GM19372 (cell line): ENCODE measurements at regions not wholly inside any gene's neighbourhood (a gene's known extent, or its start where the extent isn't known, plus 50 kb on each side); places are given as distances from the start of the nearest gene placed in this dataset.

Source experiments
- ATAC-seq: cut with Tn5 transposase; IDR thresholded peaks from one replicate; pipeline ENCODE4 v1.9.1; 2021; ENCODE audit warnings: mild to moderate bottlenecking, low read depth, moderate library complexity; ENCODE audit not compliant: unreplicated experiment

DNA sequence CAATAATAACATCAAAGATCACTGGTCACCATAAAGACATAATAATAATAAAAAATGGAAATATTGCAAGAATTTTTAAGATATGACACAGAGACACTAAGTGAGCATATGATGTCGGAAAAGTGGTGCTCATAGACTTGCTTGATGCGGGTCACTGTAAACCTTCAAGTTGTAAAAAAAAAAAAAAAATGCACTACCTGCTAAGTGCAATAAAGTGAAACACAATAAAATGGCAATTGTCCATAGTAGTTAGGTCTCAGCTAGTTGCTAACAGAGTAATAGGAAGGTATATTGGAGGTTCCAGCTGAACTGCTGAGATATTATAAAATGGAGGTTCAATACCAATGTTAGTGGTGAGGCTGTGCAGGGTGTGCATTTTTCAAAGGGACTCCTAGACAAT lies 146.6 kb upstream of the MRPS22 start:
- ATAC-seq = no peak

DNA sequence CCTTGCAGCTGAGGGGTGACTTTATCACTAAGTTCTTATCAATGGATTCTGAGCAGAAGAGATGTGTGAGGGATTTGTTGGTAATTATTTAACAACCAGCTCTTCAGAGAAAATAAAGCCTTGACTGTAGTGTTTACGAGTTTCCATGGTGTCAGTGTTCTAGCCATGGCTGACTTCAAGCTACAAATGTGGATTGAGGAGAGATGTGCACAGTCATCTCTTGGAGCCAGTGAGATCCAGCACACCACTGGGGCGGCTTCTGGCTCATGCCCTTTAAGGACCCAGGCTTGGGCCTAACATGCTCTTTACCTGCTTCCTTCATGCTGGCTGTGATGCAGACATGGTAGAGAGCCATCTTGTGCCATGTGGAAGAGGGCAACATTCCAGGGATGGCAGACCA lies 145.6 kb upstream of the MRPS22 start:
- ATAC-seq = no peak

DNA sequence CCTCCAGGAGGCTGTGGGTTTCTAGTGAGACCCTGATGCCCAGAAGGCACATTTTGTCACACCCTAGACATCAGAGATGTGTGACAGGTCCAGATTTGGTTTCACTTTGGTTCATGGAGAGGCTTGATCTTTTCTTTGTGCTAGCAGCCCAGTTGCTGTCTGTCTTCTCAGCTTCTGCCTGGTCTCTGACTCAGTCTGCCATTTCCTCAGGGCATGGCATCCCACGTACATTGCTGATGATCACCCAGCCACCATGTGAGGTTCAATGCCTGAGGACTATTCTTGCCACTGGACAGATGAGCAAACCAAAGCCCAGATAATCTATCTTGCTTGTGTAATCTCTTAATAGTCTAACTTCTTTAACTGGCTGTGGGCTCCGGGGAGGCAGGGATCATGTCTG lies 144.9 kb upstream of the MRPS22 start:
- no peak for ATAC-seq

DNA sequence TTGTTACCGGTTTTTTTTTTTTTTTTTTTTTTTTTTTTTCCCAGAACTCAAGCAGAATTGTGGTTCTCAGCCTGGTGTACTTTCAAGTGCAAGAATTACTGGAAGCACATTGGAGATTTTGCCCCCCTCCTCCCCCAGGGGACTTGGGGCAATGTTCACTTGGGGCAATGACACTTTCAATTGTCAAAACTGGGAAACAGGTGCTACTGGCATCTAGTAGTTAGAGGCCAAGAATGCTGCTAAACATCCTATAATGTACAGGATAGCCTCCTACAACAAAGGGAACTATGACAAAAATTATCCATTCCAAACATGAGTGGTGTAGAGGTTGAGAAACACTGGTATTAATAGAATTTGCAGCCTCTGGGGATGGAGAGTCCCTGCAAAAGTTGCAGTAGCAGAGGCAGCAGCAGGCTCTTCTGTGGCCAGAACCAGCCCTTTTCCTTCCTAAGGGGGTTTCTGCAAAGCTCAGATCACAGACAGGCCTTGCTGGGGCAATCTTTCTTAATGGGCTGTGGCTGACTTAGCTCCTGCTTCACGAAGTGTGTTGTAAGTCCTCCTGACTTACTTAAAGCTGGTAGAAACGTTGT lies 144.3 kb upstream of the MRPS22 start:
- ATAC-seq = no peak

DNA sequence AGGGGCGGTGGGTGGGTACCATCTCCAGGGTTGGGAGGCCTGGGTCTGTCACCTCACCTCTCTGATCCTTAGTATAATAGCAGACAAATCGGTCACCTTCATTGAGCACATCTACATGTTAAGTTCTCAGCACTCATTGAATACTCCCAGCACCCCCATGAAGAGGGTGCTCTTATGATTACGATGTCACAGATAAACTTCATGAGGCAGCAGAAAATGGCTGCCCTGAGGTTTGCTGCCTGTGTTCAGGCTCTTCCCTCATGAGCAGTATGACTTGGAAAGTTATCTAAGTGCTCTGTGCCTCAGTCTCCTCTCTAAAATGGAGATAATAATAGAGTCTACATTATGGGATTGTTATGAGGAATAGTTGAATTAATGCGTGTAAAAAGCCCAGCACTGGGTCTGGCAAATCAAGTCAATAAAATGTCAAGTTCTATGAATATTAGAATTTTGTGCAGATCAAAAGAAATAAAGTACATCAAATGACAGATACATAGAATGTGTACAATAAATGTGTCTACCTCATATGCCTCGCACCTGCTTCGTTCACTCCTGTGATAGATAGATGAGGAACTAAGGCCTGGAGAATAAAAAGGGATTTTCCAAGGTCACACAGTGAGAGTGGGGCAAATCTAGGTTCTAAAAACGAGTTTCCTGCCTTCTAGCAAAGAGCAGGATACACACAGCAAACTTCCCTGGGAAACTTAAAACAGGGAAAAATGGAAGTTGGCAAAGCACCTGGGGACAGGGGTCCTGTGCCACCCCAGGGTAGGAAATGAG lies 142.2 kb upstream of the MRPS22 start:
- ATAC-seq = no peak

DNA sequence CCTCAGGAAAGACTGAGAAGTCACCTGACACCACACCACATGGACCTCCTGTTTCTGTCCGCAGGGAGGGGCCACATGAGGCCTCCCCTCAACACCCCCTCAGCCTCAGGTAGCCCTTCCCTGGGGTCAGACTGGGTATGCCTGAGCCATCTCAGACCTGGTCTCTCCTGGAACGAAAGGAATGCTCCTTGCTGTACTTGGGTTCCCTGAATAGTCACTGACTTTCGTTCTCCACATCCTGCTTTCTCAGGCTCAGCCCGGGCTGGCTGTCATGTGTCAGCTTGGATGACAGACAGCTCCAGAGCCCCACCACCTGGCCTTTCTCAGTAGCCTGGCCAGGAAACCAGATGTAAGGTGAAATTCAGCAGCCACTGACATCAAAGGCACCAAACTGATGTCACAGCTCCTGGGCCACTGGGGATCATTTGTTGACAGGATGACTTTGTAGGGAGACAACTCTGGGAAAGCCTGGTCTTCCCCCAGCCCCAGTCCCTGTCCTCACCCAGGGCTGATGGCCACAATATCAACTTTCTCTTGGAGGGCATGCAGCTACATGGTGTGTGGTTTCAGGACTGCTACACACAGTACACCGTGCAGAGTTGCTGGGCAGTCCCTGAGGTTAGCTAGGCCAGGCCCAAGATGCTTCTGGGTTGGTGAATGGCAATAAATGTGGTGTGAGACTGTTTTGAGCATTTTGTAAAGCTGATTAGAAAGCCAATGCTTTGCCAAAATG lies 141.4 kb upstream of the MRPS22 start:
- ATAC-seq = peak; percentile 66

DNA sequence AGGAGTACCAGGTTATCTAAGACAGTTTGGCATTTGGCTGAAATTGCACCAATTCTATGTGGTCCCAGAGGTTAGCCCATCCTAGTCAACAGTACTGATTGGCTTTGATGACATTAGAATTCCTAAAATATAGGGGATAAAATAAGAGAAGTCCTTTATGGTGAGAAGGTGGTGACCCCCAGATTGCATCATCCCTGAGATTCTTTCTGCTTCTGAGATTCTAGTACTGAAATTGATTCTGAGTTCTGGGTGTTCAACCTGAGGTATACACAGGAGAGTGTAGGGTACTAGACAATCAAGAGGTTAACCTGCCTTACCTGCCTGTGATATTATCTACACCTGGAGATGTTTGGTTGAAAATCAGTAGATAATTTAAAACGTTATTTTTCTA lies 140.9 kb upstream of the MRPS22 start:
- no peak for ATAC-seq

DNA sequence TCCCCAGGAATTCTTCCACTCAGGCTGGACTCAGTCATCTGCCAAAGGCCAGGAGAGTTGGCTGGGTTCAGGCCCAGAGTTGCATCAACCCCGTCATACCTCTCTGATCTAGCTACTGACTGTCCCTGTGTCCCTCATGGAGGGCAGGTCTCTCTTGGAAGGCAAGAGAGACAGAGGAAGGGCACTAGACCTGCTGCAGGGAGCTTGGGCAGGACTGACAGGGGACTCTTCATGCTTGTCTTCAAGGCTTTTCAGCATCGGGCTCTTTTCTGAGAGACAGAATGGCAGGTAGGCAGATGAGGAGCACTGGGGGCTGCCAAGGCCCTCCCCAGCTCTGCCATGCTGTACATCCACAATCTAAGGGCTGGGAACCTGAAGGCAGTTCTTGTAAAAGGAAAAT lies 140.1 kb upstream of the MRPS22 start:
- ATAC-seq = no peak

DNA sequence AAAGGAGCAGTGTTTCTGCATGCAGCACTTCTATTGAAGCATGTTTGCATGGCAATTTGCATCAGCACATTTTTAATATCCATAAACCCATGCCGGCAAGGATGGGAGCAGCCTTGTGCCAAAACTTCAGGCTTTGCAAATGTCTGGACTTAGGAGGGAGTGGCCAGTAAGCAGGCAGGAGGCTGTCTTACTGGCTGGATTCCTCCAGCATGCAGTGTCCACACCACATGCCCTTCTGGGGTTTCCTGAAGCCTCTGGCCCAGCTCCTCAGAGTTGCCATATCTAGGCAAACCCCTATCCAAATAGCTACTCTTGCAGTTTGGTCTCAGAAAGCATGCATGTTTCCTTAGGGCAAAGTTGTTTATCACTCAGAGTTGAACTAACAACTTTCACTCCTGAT lies 139.1 kb upstream of the MRPS22 start:
- no peak for ATAC-seq

DNA sequence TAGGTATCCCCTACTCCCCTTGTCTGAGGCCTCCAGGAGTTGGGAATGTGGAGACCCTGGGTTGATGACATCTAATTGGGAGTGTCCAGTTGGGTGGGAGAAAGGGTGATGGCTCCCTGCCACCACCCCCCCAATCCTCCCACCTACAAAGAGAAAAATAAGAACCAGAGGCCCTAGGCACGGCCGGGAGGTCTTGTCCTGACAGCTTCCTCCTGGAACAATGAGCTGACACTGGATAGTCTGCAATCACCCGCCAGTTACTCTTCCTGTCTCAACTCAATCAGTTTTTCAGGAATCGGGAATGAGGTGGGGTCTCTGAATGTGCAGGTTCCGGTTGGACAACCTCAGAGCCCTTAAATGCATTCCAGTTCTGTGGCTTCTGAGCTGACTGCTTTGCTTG lies 129.9 kb upstream of the MRPS22 start:
- no peak for ATAC-seq

DNA sequence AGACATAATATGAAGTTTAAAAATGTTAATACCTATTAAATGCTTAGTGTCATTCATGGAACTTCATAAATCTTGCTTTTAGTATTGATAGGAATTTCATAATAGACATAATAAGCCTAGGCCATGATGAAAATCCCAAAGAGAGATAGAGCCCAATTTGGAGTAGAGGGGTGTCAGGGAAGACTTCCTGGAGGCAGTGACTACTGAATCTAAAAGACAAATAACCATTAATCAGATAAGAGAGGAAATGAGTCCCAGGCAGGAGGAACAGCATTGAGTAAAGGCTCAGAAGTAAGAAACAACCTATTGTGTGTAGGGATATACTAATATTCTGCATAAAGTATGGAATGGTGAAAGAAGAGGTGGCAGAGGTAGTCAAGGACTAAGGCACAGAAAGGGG lies 126.9 kb upstream of the MRPS22 start:
- ATAC-seq = no peak

DNA sequence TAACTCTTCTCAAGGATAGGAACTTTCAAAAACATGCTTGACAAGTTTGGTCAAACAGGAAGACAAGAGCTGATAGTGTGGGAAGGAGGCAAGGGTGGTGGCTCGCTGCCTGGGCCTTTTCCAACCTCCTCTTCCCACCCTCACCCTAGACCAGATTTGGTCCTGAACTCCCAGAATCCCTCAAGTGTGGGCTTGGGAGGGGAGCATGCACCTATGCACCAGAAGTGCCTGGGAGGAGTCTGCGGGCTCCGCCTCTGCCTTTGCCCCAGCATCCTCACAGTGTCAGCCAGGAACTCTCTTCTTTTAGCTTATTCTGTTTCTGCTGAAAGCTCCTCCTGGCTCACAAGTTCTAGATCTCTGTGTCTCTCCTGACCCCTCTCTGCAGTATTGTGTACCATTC lies 126.2 kb upstream of the MRPS22 start:
- ATAC-seq = no peak

DNA sequence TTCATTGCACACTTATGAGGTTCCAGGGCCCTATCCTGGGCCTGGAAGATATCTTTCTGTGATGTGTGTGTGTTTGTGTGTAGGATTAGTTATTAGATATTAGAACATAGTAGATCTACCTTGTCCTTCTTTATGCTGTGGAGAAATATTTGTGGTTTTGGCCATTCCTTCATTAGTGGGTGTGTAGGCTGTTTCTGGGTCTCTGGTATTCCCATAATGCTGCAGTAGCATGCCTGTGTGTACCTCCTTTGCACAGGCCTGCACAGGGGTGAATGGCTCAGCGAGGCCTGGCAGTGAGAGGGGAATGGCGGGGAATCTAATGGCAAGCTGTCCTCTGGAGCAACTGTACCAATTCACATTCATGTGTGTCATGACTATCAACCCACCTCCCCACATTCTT lies 125.8 kb upstream of the MRPS22 start:
- ATAC-seq = no peak

DNA sequence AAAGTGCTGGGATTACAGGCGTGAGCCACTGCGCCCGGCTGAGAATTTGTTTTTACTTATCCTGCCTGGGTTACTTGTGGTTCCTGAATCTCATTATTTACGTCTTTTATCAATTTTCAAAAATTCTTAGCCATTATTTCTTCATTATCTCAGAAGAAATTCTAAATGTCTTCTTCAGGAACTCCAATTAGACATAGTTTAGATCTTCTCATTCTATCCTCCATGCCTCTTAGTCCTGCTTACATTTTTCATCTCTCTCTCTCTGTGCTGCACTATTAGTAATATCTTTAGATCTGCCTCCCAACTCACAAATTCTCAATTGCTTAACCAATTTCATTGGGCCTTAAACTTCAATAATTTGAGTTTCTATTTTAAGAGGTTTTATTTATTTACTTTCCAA lies 124.4 kb upstream of the MRPS22 start:
- no peak for ATAC-seq

DNA sequence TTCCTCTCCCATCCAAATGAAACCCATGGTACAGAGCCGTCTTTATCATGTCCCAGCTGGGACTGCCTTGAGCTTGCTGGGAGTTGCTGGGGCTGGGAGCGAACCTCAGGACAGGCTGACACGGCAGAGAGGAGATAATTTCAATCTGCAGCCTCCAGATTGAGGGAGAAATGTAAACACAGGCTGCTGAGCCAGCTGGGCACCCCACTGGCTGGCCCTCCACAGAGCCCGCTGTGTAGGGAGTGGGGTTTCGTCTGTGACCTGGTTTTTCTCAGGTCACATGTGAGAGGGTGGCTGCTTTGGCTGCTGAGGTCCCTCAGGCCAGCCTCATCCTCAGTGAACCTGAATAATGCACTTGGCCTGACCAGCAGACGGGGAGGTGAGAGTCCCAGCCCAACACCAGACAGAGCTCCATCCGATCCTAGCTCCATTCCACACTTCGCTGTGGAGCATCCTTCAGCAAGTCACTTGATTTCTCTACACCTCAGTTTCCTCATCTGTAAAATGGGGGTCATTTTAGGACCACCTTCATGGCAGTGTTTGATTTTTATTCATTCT lies 121.6 kb upstream of the MRPS22 start:
- no peak for ATAC-seq

DNA sequence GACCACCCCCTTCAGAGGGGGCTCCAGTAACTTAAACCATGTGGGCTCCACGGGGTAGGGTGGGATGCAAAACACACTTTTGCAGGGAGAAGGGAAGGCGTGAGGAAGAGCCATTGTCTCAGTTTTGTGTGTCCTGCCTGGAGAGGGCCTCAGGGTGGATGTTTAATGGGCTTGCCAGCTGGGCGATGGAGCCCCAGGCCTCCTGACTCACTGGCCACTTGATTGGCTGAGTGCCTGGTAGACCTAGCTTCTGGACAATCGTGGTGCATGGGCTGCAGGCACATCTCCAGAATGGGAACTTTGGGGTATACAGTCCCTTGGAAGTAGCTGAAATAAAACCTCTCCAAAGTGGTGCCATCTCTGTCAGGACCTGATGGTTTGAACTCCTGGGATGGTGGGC lies 118.3 kb upstream of the MRPS22 start:
- no peak for ATAC-seq

DNA sequence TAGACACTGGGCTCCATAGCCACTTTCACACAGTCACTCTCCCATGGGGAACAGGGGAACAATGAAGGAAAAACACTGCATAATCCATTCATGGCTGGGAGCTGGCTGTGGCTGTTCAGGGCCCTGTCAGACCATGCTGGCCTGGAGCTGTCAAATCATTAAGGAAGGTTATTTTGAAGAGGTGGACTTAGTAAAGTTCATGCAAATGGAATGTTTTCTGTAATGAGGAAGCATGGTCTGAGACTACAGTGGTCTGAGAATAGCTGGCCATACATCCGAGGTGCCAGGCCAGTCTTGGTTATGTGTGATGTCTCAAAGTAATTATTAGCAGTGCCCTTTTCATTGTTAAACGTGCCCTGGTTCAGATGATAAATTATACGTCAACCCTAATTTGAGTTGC lies 117.1 kb upstream of the MRPS22 start:
- no peak for ATAC-seq

DNA sequence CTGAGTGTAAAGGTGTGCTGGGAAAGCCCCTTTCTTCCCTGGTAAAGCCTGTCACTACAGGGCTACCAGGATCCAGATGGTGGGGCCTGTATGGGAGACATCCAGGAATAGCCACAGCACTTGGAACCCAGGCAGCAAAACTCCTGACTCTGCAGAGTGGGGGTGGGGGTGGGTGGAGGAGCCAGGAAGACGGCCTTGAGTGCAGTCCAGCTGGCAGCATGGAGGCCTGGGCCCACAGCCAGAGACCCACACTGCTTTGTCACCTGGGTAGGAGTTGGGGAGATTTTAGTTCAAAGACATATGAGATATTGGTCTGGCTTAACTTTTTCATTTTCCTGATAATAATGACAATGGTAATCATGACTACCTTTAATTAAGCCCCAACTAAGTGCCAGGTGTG lies 116.7 kb upstream of the MRPS22 start:
- ATAC-seq = no peak

DNA sequence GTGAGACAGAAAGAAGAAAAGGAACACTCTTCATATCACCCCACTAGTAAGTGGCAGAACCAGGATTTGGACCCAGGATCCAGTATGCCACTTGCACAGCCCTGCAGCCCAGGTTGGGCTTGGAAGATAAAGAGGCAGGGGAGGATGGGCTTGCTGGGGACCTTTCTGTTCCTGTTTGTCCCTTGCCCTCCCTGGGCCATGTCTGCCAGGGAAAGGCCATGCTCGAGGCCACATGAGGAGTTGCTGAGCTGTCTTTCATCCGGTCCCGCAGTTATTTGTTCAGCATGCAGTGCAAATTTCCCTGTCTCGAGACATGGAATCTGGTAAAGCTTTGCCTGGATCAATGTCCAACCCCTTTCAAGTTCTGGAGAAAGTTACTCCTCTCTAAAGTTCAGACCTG lies 116.0 kb upstream of the MRPS22 start:
- ATAC-seq = no peak

DNA sequence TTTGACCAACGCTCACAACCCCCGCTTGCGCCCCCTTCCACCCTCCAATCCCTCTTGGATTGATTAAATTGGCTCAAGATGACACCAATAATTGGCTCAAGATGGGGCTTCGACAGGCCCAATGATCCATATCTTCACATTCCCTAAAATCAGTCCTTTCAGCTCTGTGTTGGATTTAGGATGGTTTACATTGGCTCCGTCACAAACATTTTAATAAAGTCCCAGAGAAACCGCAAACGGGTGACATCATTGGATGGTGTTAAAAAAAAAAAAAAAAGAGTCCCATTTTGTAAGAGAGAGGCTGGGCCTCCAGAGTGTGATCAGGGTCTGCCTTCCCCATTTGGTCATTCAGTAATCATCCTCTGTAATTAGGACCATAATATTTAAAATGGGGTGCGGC lies 113.4 kb upstream of the MRPS22 start:
- ATAC-seq = no peak

DNA sequence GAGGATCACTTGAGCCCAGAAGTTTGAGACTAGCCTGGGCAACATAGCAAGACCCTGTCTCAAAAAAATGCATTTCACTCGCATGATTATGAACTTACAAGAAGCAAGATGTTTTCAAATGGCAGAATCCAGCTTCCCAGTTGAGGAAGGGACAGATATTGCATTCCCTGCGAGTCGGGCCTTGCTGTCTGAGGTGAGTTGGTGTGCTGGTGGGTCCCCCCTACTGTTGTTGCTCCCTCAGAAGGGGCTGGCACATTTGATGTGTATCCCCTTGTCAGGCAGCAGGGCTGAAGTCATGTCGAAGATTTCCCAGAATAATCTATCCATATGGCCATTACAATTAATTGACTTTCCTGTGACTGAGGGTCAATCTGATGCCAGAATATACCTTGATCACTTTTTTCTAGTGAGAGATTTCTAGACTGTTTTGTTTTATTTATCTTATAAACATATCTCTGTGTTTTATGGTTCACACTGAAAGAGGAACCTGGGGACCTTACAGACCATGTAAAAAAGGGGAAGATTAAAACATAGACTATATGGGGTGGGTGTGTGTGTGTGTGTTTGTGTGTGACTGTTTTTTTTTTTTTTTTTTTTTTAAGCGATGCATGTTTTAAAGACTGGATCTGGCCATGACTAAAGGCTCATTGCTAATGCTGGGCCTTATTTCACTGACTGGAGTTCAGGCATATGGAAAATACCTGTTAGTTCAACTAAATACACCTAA lies 112.1 kb upstream of the MRPS22 start:
- no peak for ATAC-seq
